ENCODE measurements at regions not wholly inside any gene's neighbourhood (a gene's known extent, or its start where the extent isn't known, plus 50 kb on each side); places are given as distances from the start of the nearest gene placed in this dataset.
"Not testable (repeated sequence)": the region's sequence is repeated elsewhere in the genome, so short reads cannot be mapped to it uniquely, and the experiment has no call there.

- not testable (repeated sequence) for TF ChIP-seq EZH2 (IDR thresholded peaks at IDR 0.05); POLR2AphosphoS5 (IDR thresholded peaks at IDR 0.05; ENCODE audit: borderline replicate concordance, low read depth, low read length); FOXP2 (optimal IDR thresholded peaks at IDR 0.05; ENCODE audit: control extremely low read depth, extremely low read length, insufficient read depth)
Observed at GRCh38 chr2:89599843-89600242, 908.4 kb downstream of the RPIA start.

All from SK-N-MC (cell line).